Common myeloid progenitor, CD34-positive (primary cell): ENCODE measurements at regions not wholly inside any gene's neighbourhood (a gene's known extent, or its start where the extent isn't known, plus 50 kb on each side); places are given as distances from the start of the nearest gene placed in this dataset.

Source experiments
- CTCF ChIA-PET: fragments of 350-600 bp; sonication (Branson Sonifier 250); formaldehyde crosslinking; loops from one replicate; lab custom pipeline; 2021; ENCODE audit warnings: antibody characterized with exemption; lab: Charles Lee
- POLR2A ChIA-PET: fragments of 350-600 bp; sonication (Branson Sonifier 250); formaldehyde crosslinking; loops from one replicate; lab custom pipeline; 2021; ENCODE audit warnings: antibody characterized with exemption; lab: Charles Lee
- DNase-seq, 3 donors: peaks; one replicate each; pipeline versions ENCODE4 v3.0.0 to v3.0.0-alpha.2; 2013
- H3K27ac ChIP-seq, 2 experiments: 1 replicate in 1 of 2; 2 replicates in 1 of 2; pipeline ENCODE4 v1.7.0; 2013; ENCODE audit warnings: inconsistent platforms in 2 of 2, low read length in 2 of 2, mild to moderate bottlenecking in 2 of 2, low read depth in 1 of 2, moderate library complexity in 1 of 2; ENCODE audit not compliant: severe bottlenecking in 2 of 2, insufficient read depth in 1 of 2, poor library complexity in 1 of 2
- H3K27me3 ChIP-seq, 5 experiments: replicated peaks in 2 of 5; 1 replicate in 3 of 5; 2 replicates in 2 of 5; pipeline versions ENCODE4 v1.6.1 to v1.7.0; 2013; ENCODE audit warnings: low read length in 4 of 5, mild to moderate bottlenecking in 2 of 5, moderate library complexity in 2 of 5, inconsistent platforms in 1 of 5; ENCODE audit not compliant: insufficient read depth in 5 of 5, control insufficient read depth in 4 of 5
- H3K36me3 ChIP-seq, 4 experiments: 1 replicate in 2 of 4; 2 replicates in 2 of 4; pipeline versions ENCODE4 v1.6.1 to v1.7.0; 2013; ENCODE audit warnings: low read length in 3 of 4, control low read depth in 1 of 4, mild to moderate bottlenecking in 1 of 4; ENCODE audit not compliant: control insufficient read depth in 4 of 4, insufficient read depth in 4 of 4
- H3K4me1 ChIP-seq, 4 experiments: 1 replicate in 3 of 4; 2 replicates in 1 of 4; pipeline versions ENCODE4 v1.6.1 to v1.7.1; 2013; ENCODE audit warnings: low read length in 3 of 4, mild to moderate bottlenecking in 3 of 4, control low read depth in 1 of 4, inconsistent platforms in 1 of 4, moderate library complexity in 1 of 4; ENCODE audit not compliant: control insufficient read depth in 4 of 4, insufficient read depth in 4 of 4; ENCODE audit errors: control extremely low read depth in 1 of 4
- H3K4me3 ChIP-seq, 7 experiments: 1 replicate in 4 of 7; 2 replicates in 3 of 7; pipeline versions ENCODE4 v1.5.1 to v1.7.0; 2013; ENCODE audit warnings: mild to moderate bottlenecking in 7 of 7, low read length in 6 of 7, moderate library complexity in 6 of 7, inconsistent platforms in 2 of 7, low read depth in 2 of 7, control low read depth in 1 of 7; ENCODE audit not compliant: insufficient read depth in 4 of 7, control insufficient read depth in 1 of 7; ENCODE audit errors: extremely low read depth in 1 of 7
- H3K9me3 ChIP-seq, 5 experiments: 1 replicate in 4 of 5; 2 replicates in 1 of 5; pipeline versions ENCODE4 v1.6.1 to v1.7.1; 2013; ENCODE audit warnings: low read length in 4 of 5, mild to moderate bottlenecking in 2 of 5, inconsistent platforms in 1 of 5, low read depth in 1 of 5, moderate library complexity in 1 of 5; ENCODE audit not compliant: control insufficient read depth in 4 of 5, insufficient read depth in 2 of 5; ENCODE audit errors: control extremely low read depth in 1 of 5
- WGBS: methylation state at CpG from one replicate; pipeline ENCODE4 v1.1.5; 2013; ENCODE audit not compliant: insufficient coverage; 5-methylcytosine and 5-hydroxymethylcytosine counted together

DNA sequence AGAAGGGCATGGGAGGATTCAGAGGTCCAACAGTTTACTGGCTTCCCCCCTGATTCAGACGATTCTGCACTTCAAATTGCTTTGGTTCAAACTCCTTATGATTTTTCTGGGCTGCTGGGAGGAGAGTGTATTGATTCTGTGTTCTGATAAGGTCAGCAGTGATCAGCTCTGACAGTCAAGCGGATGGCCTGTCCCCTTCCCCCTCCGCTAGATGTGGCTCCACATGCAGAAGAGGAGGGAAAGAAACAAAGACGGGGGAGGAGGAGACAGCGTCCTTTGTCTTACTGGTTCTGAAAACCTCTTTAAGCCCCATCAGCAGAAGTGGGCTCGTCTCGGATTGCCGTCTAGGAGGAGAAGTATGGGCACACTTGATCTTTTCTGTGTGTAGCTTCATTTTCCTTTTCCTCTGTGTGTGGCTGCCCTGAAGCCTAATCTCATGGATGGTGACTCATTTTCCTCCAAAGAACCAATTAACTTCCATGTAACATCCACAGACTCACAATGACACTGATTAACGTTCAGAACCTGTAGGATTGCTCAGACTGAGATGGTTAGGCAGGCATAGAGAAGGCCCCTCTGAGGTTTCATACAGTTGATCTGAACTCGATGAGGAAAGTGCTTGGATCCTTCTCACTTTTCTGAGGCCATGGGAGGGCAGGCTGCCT, 162.4 kb upstream of the PPP2R3A start:
- CTCF ChIA-PET, result interaction anchor here (0.8 kb wide), 1 partner anchor 9 kb away, joined by 3 read pairs; no protein-coding TSS in a partner anchor
- 91% methylated on average over 7 of the region's 10 CpGs for whole genome bisulfite sequencing

DNA sequence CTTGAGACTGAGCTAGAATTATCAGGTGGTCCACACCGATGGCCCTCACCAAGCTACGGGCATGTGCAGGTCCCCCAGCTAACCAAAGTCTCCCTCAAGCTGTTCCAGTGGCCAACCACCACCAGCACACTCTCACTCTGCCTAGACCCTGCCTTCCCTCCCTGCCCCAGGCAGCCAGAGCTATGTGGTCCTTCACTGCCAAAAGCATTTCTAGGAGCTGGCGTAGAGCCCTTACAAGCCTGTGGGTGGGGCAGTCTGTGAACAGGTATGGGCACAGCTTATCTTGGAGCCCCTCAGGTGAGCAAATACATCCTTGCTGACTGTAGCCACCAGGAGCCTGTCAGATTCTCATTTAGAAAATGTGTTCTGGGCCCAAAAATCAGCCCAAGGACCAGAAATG, 159.8 kb upstream of the PPP2R3A start:
- Histone ChIP-seq H3K4me1 (no peaks in the 10 kb centered on the region), H3K36me3 (no peaks in the 10 kb centered on the region), H3K9me3 (no peaks in the 10 kb centered on the region), H3K27ac (no peak overlapping the region), H3K4me3 (no peak overlapping the region), H3K27me3 (peaks cover 0 to 4% (median 0%) of the 10 kb centered on the region in 5 experiments)
- 100% methylated on average over 3 of the region's 3 CpGs for WGBS
- CTCF ChIA-PET, result no interaction called here
- no peak for DNase-seq
- POLR2A ChIA-PET, result no interaction called here

More for the DNA sequence above, 162.4 kb upstream of the PPP2R3A start:
- Histone ChIP-seq H3K4me3 (no peak overlapping the region), H3K36me3 (no peaks in the 10 kb centered on the region), H3K27me3 (no peaks in the 10 kb centered on the region), H3K9me3 (no peaks in the 10 kb centered on the region), H3K4me1 (no peaks in the 10 kb centered on the region), H3K27ac (no peak overlapping the region)
- no peak for DNase-seq
- POLR2A ChIA-PET, result no interaction called here

DNA sequence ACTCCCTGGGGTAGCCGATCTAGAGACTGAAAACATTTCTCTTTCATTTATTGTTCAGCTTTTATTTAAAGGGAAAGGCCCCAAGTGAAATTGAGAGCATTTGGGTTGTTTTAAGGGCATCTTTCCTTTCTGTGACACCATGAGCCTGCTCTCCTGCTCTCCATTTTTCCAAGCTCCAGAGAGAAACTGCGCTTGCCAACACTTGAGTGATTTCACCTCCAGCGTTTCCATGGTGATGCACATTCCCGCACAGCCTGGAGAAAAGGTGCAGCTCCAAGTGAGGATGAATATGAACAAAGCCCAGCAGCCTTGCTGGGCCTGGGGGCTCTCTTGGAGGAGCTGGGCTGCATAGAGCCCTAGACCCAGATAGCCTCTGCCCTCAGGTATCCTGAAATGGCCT, 159.2 kb upstream of the PPP2R3A start:
- WGBS, result 73% methylated on average over 2 of the region's 4 CpGs
- no peak for DNase-seq

DNA sequence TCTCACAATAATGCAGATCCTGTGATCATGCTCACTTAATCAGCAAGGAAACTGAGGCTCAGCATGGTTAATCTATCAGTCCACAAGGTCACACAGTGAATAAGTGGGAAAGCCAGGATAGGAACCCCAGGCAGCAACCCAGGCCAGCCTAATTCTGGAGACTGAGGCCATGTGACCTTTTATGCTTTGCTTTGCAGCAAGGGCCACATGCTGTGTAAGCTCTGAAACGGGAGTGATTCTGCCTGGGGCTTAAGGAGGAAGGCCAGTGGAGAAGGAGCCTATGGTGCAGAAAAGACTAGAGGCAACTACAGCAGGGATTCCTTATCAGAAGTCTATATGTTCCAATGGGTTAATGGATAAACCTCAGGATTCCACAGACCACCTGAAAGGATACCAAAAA, 157.6 kb upstream of the PPP2R3A start:
- 63% methylated on average over 1 of the region's 1 CpG for WGBS
- Histone ChIP-seq H3K4me3 (no peak overlapping the region), H3K9me3 (no peaks in the 10 kb centered on the region), H3K36me3 (no peaks in the 10 kb centered on the region), H3K4me1 (no peaks in the 10 kb centered on the region), H3K27ac (no peak overlapping the region), H3K27me3 (peaks cover 0 to 4% (median 0%) of the 10 kb centered on the region in 5 experiments)
- no peak for DNase-seq
- CTCF ChIA-PET, result no interaction called here
- POLR2A ChIA-PET, result no interaction called here

More for the DNA sequence above, 159.2 kb upstream of the PPP2R3A start:
- Histone ChIP-seq H3K4me1 (no peaks in the 10 kb centered on the region), H3K27me3 (peaks cover 0 to 4% (median 0%) of the 10 kb centered on the region in 5 experiments), H3K36me3 (no peaks in the 10 kb centered on the region), H3K4me3 (no peak overlapping the region), H3K27ac (no peak overlapping the region), H3K9me3 (no peaks in the 10 kb centered on the region)
- ChIA-PET CTCF (no interaction called here), POLR2A (no interaction called here)

DNA sequence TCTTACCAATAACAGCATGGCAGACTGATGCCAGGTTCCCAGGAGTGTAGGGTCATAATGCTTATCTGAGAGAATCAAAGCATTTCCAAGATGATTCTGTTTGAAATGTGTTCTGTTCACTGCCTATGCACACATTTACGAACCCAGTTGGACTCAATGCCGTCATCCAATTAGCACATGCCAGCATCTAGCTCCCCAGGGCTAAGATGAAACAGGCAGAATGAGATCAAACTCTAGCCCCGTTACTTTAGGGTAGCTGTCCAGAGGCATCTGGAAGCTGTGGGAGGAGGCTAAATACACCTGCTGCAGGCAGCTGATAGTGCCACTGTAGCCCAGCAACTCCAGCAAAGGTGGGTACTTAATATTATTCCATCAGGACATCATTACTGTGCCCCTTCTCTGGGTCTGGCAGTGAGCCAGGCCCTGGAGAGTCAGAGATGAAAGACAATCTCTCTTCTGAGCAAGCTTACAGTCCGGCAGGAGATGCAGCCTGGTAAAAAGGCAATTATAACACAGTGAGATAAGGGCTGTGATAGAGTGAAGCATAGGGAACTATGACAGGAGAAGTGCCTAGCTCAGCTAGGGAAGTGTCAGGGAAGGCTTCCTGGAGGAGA, 156.4 kb upstream of the PPP2R3A start:
- Histone ChIP-seq H3K27ac (no peak overlapping the region), H3K36me3 (no peaks in the 10 kb centered on the region), H3K4me3 (no peak overlapping the region), H3K27me3 (peaks cover 0 to 4% (median 0%) of the 10 kb centered on the region in 5 experiments), H3K4me1 (no peaks in the 10 kb centered on the region), H3K9me3 (no peaks in the 10 kb centered on the region)
- no peak for DNase-seq
- ChIA-PET CTCF (no interaction called here), POLR2A (no interaction called here)
- 87% methylated on average over 3 of the region's 4 CpGs for WGBS

DNA sequence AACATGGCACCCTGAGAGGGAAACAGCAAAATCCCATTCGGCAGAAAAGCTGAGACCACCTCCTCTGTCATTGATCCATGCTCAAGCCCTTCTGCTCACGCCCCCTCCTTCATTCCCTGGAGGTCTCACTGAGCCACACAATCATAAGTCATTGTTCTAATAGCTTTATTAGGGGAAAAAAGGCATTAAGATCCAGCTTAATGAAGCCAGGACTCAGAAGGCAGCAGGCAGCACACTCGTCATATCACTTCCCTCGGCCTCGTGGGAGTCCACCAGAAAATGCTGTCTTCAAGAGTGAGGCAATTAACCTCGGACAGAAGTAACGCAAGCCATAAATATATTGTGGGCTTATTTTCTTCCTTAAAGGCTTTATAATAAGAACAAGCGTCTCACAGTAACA, 153.9 kb upstream of the PPP2R3A start:
- DNase-seq, result no peak
- Histone ChIP-seq H3K4me1 (no peaks in the 10 kb centered on the region), H3K4me3 (no peak overlapping the region), H3K36me3 (no peaks in the 10 kb centered on the region), H3K27ac (no peak overlapping the region), H3K27me3 (peaks cover 0 to 4% (median 0%) of the 10 kb centered on the region in 5 experiments), H3K9me3 (no peaks in the 10 kb centered on the region)
- ChIA-PET POLR2A (no interaction called here), CTCF (no interaction called here)
- WGBS, result 94% methylated on average over 7 of the region's 8 CpGs

DNA sequence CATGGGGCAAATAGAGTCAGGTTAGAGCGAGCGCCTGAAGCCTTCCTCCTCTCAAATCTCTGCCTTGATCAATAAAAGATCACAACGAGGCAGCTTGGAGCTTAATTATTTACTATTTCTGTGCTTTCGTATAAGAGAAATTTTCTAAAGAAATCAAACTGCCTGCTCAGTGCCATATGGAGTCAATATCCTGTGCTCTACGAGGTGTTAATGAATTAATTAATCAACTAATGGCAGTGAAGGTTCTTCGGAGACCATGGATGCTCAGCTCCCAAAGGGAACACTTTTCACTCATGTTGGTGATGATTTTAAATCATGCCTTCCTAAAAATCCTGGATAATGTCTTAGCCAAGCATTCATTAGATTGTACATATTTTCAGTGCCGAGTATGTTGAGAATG, 153.5 kb upstream of the PPP2R3A start:
- H3K36me3 ChIP-seq, result no peaks in the 10 kb centered on the region
- H3K9me3 ChIP-seq, result no peaks in the 10 kb centered on the region
- H3K4me1 ChIP-seq, result no peaks in the 10 kb centered on the region
- peaks cover 0 to 4% (median 0%) of the 10 kb centered on the region in 5 experiments for H3K27me3 ChIP-seq
- H3K4me3 ChIP-seq, result no peak overlapping the region
- POLR2A ChIA-PET, result no interaction called here
- DNase-seq, result no peak
- H3K27ac ChIP-seq, result no peak overlapping the region
- CTCF ChIA-PET, result no interaction called here
- 80% methylated on average over 1 of the region's 7 CpGs for WGBS
